Peyer's patch (tissue), 4 donors: ENCODE measurements at regions not wholly inside any gene's neighbourhood (a gene's known extent, or its start where the extent isn't known, plus 50 kb on each side); places are given as distances from the start of the nearest gene placed in this dataset.
"Not testable (repeated sequence)": the region's sequence is repeated elsewhere in the genome, so short reads cannot be mapped to it uniquely, and the experiment has no call there.

Source experiments
- DNase-seq, 3 donors: peaks; one replicate each; pipeline ENCODE4 v3.0.0-alpha.2; 2017 to 2019
- H3K27ac ChIP-seq, 4 donors: fragments of 200-600 bp; sonication (generic); one replicate each; pipeline ENCODE4 v1.5.1; 2016 to 2019
- H3K27me3 ChIP-seq, 2 donors: fragments of 200-600 bp; sonication (generic); one replicate each; pipeline ENCODE4 v1.5.1; 2019
- H3K36me3 ChIP-seq, 3 donors: fragments of 200-600 bp; sonication (generic); one replicate each; pipeline ENCODE4 v1.5.1; 2016 to 2019
- H3K4me1 ChIP-seq, 4 donors: fragments of 200-600 bp; sonication (generic); one replicate each; pipeline ENCODE4 v1.5.1; 2016 to 2019
- H3K4me3 ChIP-seq, 4 donors: fragments of 200-600 bp; sonication (generic); 1 replicate in 3 of 4; 2 replicates in 1 of 4; pipeline ENCODE4 v1.5.1; 2016 to 2019; ENCODE audit warnings: mild to moderate bottlenecking in 1 of 4
- H3K9me3 ChIP-seq, 4 donors: fragments of 200-600 bp; sonication (generic); one replicate each; pipeline ENCODE4 v1.5.1; 2016 to 2019; ENCODE audit warnings: mild to moderate bottlenecking in 1 of 4
- POLR2A ChIP-seq, 2 donors: fragments of 450-650 bp; IDR thresholded peaks; one replicate each; pipeline ENCODE4 v1.5.1; 2017; ENCODE audit warnings: antibody characterized with exemption in 2 of 2, mild to moderate bottlenecking in 2 of 2, moderate library complexity in 2 of 2
- TF ChIP-seq, protein P1 (sequence below), 6 experiments: fragments of 450-650 bp in 4 of 6; fragments of 200-600 bp in 2 of 6; sonication (generic) in 1 of 6; IDR thresholded peaks; one replicate each; pipeline ENCODE4 v1.5.1; 2017 to 2019; ENCODE audit warnings: antibody characterized with exemption in 6 of 6, mild to moderate bottlenecking in 3 of 6, moderate library complexity in 1 of 6

DNA sequence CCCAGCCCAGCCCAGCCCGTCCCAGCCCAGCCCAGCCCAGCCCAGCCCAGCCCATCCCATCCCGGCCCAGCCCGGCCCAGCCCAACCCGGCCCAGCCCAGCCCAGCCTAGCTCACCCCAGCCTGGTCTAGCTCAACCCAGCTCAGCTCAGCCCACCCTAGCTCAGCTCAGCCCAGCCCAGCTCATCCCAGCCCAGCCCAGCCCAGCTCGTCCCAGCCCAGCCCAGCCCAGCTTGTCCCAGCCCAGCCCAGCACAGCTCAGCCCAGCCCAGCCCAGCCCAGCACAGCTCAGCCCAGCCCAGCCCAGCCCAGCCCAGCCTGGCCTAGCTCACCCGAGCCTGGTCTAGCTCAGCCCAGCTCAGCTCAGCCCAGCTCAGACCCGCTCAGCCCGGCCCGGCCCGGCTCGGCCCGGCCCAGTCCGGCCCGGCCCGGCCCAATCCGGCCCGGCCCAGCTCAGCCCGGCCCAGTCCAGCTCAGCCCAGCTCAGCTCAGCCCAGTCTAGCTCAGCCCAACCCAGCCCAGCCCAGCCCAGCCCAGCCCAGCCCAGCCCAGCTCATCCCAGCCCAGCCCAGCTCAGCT, 184.7 kb downstream of the TMEM121 start:
- H3K4me1 ChIP-seq, result peaks cover 0 to 4% (median 0%) of the 10 kb centered on the region in 4 donors
- H3K9me3 ChIP-seq, result no peaks in the 10 kb centered on the region
- H3K36me3 ChIP-seq, result no peaks in the 10 kb centered on the region
- TF ChIP-seq POLR2A (IDR thresholded peaks at IDR 0.05), result no peak
- TF ChIP-seq, protein P1, sequence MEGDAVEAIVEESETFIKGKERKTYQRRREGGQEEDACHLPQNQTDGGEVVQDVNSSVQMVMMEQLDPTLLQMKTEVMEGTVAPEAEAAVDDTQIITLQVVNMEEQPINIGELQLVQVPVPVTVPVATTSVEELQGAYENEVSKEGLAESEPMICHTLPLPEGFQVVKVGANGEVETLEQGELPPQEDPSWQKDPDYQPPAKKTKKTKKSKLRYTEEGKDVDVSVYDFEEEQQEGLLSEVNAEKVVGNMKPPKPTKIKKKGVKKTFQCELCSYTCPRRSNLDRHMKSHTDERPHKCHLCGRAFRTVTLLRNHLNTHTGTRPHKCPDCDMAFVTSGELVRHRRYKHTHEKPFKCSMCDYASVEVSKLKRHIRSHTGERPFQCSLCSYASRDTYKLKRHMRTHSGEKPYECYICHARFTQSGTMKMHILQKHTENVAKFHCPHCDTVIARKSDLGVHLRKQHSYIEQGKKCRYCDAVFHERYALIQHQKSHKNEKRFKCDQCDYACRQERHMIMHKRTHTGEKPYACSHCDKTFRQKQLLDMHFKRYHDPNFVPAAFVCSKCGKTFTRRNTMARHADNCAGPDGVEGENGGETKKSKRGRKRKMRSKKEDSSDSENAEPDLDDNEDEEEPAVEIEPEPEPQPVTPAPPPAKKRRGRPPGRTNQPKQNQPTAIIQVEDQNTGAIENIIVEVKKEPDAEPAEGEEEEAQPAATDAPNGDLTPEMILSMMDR (IDR thresholded peaks at IDR 0.05), result no peak
- H3K4me3 ChIP-seq, result peak overlapping the region in 1 of 4 donors; percentile 37
- no peaks in the 10 kb centered on the region for H3K27me3 ChIP-seq
- H3K27ac ChIP-seq, result peak overlapping the region in 2 of 4 donors; percentile 63 to 84
- no peak for DNase-seq

DNA sequence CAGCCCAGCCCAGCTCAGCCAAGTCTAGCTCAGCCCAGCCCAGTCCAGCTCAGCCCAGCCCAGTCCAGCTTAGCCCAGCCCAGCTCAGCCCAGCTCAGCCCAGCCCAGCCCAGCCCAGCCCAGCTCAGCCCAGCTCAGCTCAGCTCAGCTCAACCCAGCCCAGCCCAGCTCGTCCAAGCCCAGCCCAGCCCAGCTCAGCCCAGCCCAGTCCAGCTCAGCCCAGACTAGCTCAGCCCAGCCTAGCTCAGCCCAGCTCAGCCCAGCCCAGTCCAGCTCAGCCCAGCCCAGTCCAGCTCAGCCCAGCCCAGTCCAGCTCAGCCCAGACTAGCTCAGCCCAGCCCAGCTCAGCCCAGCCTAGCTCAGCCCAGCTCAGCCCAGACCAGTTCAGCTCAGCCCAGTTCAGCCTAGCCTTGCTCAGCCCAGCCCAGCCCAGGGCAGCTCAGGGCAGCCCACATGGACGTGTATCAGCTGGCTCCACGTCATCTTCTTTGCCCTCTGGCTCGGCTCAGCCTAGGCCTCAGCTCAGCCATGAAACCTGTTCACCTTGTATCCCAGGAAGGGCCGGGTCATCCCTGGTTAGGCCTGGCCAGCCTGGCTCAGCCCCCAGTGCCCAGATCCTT, 185.6 kb downstream of the TMEM121 start:
- peak overlapping the region in 1 of 4 donors; percentile 68 for H3K27ac ChIP-seq
- peaks cover 0 to 3% (median 0%) of the 10 kb centered on the region in 4 donors for H3K4me1 ChIP-seq
- H3K4me3 ChIP-seq, result peak overlapping the region in 2 of 4 donors; percentile 14 to 22
- no peaks in the 10 kb centered on the region for H3K27me3 ChIP-seq
- no peak for DNase-seq
- no peaks in the 10 kb centered on the region for H3K9me3 ChIP-seq
- no peak for TF ChIP-seq POLR2A (IDR thresholded peaks at IDR 0.05)
- TF ChIP-seq, protein P1 (IDR thresholded peaks at IDR 0.05), result no peak
- H3K36me3 ChIP-seq, result no peaks in the 10 kb centered on the region

DNA sequence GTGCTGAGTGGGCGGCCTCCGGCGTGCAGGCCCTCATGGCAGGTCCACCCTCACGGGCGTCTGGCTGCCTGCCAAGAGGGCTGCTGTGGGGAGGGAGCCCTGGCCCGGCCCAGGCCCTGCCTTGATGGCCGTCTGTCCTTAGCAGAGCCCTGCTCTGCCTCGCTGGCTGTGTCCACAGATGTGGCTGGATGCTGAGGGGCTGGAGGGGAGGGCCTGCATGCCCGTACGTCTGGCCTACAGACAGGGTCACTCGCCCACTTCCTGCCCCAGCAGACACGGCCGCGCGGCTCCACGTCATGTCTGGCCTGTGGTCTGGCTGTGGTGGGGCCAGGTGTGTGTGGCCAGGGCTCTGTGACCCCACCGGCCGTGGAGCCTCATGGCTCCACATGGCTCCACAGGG, 186.3 kb downstream of the TMEM121 start:
- not testable (repeated sequence) for H3K4me1 ChIP-seq, H3K27me3 ChIP-seq, H3K36me3 ChIP-seq, H3K9me3 ChIP-seq
- peak in 2 of 3 donors; percentile 70 to 81 for DNase-seq
- Histone ChIP-seq H3K4me3 (peak overlapping the region in 2 of 4 donors; percentile 14 to 22), H3K27ac (peak overlapping the region in 1 of 4 donors; percentile 68)

DNA sequence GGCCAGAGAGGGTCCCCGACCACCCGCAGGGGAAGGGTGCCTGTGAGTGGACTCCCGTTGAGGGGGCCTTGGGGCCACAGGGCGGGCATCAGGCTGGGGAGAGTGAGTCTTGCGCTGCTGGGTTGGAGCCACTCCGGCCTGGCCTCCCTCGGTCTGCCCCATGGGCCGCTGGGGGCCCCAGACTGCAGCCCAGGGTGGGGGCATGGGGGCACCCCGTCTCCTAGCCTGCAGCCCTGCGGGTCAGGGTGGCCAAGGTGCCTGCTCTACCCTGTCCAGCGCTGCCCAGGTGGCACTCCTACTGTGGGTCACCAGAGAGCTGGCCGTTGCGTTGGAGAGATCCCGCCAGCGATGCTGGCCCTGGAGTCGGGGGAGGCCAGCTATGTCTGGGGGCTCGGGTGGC, 186.8 kb downstream of the TMEM121 start:
- not testable (repeated sequence) for H3K36me3 ChIP-seq, H3K27me3 ChIP-seq, H3K4me3 ChIP-seq, H3K9me3 ChIP-seq, H3K4me1 ChIP-seq, DNase-seq
- peak overlapping the region in 1 of 4 donors; percentile 68 for H3K27ac ChIP-seq

DNA sequence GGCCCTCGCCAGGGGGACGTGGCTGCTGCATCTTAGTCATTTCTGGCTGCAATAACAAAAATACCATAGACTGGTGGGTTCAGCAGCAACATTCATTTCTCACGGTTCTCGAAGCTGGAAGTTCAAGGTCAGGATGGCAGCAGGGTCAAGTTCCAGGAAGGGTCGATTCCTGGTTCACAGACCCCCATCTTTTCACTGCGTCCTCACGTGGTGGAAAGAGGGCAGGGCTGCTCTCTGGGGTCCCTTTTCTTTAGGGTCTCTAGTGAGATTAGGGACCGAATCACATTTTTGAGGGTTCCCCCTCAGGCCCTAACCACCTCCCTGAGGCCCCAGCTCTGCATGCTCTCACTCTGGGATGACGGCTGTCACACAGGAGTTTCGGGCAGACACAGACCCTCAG, 187.5 kb downstream of the TMEM121 start:
- not testable (repeated sequence) for H3K27me3 ChIP-seq, H3K4me1 ChIP-seq, H3K36me3 ChIP-seq, H3K4me3 ChIP-seq, H3K9me3 ChIP-seq, DNase-seq, H3K27ac ChIP-seq

DNA sequence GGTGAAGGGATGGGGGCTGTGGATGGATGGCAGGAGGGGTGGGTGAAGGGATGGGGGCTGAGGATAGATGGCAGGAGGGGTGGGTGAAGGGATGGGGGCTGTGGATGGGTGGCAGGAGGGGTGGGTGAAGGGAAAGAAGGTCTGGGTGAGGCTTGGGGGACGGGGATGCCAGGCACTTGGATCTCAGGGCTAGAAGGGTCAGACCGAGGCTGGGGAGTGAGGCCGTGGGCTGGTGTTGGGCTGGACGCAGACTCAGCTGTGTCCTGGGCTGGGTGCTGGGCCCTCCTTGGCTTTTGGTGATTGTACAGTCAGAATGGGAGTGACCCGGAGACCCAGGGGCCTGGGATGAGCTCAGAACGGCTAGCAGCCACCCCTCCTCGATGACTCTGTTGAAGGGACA, 192.4 kb downstream of the TMEM121 start:
- not testable (repeated sequence) for H3K4me1 ChIP-seq, H3K9me3 ChIP-seq, H3K36me3 ChIP-seq, H3K27ac ChIP-seq, H3K27me3 ChIP-seq, H3K4me3 ChIP-seq
- DNase-seq, result peak in 1 of 3 donors; percentile 41

DNA sequence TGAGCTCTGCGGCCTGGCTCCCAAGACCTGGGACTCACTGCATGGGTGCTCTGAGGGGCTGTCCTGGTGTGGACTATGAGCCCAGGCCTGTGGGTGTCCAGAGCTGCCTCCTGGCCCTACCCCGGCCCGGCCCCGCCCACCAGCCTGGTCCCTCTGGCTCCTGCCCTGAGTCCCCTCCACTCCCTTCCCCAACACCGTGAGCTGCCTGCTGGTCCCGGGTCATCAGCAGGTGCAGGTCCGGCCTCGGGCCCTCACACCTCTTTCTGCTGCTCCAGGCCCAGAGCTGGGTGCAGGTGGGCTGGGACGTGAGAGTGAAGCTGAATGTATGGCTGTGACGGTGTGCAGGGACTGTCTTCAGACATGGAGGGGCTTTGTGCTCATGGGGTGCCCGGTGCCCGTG, 193.7 kb downstream of the TMEM121 start:
- not testable (repeated sequence) for H3K36me3 ChIP-seq, H3K9me3 ChIP-seq, H3K4me3 ChIP-seq, H3K27ac ChIP-seq, H3K27me3 ChIP-seq, DNase-seq, H3K4me1 ChIP-seq

DNA sequence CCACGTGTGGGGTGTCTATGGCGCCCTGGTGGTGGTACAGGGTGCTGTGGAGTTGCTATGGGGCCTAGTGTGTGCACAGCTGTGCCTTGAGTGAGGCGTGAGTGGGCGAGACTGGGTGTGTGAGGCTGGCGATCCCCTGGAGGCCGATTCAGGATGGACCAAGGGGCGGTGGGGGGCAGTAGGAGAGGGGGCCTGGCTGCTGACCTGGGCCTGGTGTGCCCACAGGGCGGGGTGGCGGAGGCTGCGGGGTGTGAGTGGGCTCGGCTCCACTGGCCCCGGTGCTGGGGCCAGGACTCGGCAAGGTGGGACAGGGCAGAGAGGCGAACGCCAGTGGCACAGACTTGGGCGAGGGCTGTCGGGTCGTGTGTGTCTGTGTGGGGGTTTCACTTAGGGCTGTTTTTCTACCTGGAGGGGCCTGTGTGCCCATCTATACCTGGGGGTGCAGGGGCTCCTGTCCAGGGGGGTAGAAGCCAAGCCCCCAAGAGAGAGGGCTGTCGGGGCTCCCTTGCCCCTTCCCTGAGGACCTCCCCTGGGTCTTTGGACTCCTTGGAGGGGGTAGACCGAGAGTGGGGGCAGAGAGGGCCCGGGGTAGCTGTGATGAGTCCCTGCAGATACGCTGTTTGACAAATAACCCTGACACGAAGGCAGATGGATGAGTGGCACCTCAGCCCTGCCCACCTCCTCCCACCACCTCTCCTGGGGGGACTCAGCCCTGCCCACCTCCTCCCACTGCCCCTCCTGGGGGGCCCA, 194.6 kb downstream of the TMEM121 start:
- H3K27me3 ChIP-seq, H3K27ac ChIP-seq, DNase-seq, H3K4me3 ChIP-seq, H3K9me3 ChIP-seq, H3K4me1 ChIP-seq, H3K36me3 ChIP-seq: not testable (repeated sequence)

DNA sequence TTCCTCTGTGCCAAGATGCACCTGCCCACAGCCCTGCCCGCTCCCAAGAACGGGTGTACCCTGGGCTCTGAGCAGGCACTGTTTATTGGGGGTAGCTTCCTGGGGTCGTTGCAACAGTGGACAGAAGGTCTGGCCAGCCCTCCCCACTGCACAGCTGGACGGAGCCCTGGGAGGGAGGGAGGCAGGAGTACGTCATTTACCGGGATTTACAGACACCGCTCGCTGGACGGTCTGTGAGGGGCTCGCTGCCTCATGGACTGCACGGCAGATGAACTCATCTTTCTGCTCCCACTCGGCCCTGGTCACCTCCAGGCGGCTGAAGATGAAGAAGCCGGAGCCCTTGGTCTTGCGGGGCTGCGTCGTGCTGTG, 195.2 kb downstream of the TMEM121 start:
- peak in 1 of 3 donors; percentile 28 for DNase-seq
- H3K4me3 ChIP-seq, H3K9me3 ChIP-seq, H3K36me3 ChIP-seq, H3K27me3 ChIP-seq, H3K27ac ChIP-seq, H3K4me1 ChIP-seq: not testable (repeated sequence)

DNA sequence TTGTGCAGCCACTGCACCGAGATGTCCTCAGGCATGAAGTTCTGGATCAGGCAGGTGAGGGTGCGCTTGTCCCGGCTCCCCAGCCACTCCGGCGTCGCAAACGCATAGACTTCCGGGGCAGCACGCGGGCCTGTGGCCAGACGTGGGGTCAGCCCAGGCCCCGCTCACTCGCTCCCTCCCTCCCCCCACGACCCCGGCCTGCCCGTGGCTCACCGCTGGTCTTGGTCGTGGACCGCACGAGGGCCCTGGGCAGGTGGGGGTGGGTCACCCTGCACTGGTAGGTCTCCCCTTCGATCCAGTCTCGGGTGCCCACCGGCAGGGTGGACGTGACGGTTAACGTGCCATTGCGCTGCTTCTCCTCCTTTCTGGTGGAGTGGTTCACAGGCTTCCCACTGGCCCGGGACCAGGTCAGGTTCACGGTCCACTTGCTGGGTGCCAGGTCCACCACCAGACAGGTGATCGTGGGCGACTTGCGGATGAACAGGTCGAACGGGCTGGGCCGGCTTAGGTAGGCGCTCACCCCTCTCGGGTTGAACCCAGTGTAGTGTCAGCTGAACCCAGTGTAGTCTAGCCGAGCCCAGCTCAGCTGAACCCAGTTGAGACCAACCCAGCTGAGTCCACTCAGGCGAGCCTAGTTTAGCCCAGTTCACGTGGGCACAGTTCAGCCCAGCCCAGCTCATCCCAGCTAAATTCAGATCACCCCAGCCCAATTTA, 195.8 kb downstream of the TMEM121 start:
- peak in 2 of 3 donors; percentile 14 to 25 for DNase-seq
- H3K9me3 ChIP-seq, H3K27ac ChIP-seq, H3K4me3 ChIP-seq, H3K36me3 ChIP-seq, H3K27me3 ChIP-seq, H3K4me1 ChIP-seq: not testable (repeated sequence)

DNA sequence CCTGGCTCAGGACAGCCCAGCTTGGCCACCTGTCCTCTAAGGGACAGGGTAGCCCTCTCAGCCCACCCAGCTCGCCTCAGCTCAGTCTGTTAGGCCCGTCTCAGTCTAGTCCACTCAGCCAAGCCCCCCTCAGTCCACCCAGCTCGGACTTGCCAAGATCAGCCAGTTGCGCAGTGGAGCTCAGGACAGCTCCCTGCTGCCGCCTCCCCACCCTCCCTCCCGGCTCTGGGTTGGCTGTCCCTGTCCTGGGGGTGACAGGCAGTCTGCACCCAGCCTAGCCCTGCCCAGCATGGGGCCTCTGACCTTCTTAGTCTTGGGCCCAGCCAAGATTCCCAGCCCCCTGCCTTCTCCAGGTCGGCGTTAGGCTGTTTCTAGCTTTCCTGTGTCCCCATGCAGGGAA, 196.9 kb downstream of the TMEM121 start:
- H3K9me3 ChIP-seq, H3K27ac ChIP-seq, H3K27me3 ChIP-seq, H3K4me3 ChIP-seq, H3K4me1 ChIP-seq, H3K36me3 ChIP-seq: not testable (repeated sequence)
- peak in 2 of 3 donors; percentile 15 to 29 for DNase-seq

DNA sequence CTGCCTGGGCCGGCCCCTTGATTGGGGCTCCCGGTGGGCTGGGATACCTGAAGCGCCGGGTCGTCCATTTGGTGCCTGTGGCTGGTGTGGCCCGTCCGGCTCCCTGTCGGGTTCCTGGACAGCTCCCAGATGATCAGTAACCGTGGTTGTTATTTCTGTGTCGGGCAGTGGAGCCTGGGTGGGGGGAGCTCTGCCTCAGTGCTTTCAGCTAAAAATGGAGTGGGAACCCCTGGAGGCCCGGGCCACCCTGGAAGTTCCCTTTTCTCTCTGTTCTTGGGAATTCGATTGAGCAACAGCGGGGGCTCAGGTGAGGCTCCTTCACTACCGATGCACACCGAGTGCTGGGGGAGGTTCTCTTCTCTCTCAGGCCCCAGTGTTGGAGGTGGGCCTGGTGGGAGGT, 197.4 kb downstream of the TMEM121 start:
- not testable (repeated sequence) for H3K27ac ChIP-seq, H3K27me3 ChIP-seq, H3K36me3 ChIP-seq, H3K4me3 ChIP-seq, H3K9me3 ChIP-seq, H3K4me1 ChIP-seq
- peak in 1 of 3 donors; percentile 31 for DNase-seq
